Immature natural killer cell (primary cell): ENCODE measurements at regions not wholly inside any gene's neighbourhood (a gene's known extent, or its start where the extent isn't known, plus 50 kb on each side); places are given as distances from the start of the nearest gene placed in this dataset.
A peak's percentile ranks its signal among the peaks of the same experiment; 100 is the strongest.

Experiments
- DNase-seq, 3 donors: peaks; one replicate each; pipeline ENCODE4 v3.0.0; 2022; ENCODE audit warnings: mixed read lengths in 1 of 3
- H3K27ac Mint-ChIP-seq, 6 donors: one replicate each; pipeline ENCODE4 v1.8.0; 2020; ENCODE audit warnings: mixed read lengths in 6 of 6, mild to moderate bottlenecking in 5 of 6, inconsistent platforms in 4 of 6, moderate library complexity in 3 of 6
- H3K27me3 Mint-ChIP-seq, 3 donors: one replicate each; pipeline ENCODE4 v1.8.0; 2020 to 2021; ENCODE audit warnings: low read depth in 3 of 3, mild to moderate bottlenecking in 3 of 3, mixed read lengths in 3 of 3, moderate library complexity in 3 of 3, inconsistent platforms in 1 of 3
- H3K36me3 Mint-ChIP-seq, 3 donors: one replicate each; pipeline ENCODE4 v1.8.0; 2020; ENCODE audit warnings: mixed read lengths in 3 of 3, inconsistent platforms in 2 of 3, mild to moderate bottlenecking in 2 of 3
- H3K4me1 Mint-ChIP-seq, 2 donors: one replicate each; pipeline ENCODE4 v1.8.0; 2020; ENCODE audit warnings: inconsistent platforms in 2 of 2, mild to moderate bottlenecking in 2 of 2, mixed read lengths in 2 of 2, moderate library complexity in 1 of 2
- H3K4me3 Mint-ChIP-seq, 5 donors: one replicate each; pipeline ENCODE4 v1.8.0; 2020; ENCODE audit warnings: mild to moderate bottlenecking in 5 of 5, mixed read lengths in 5 of 5, inconsistent platforms in 3 of 5, moderate library complexity in 3 of 5
- H3K9me3 Mint-ChIP-seq, 6 donors: one replicate each; pipeline ENCODE4 v1.8.0; 2020; ENCODE audit warnings: mild to moderate bottlenecking in 6 of 6, mixed read lengths in 6 of 6, inconsistent platforms in 4 of 6, moderate library complexity in 3 of 6

GRCh38 chr20:62551407-62552323, 75.9 kb upstream of the GATA5 start:
- Mint-ChIP-seq H3K36me3 (no peaks in the 10 kb centered on the region), H3K4me1 (peaks cover 15 to 20% of the 10 kb centered on the region in 2 donors), H3K27ac (no peak overlapping the region), H3K9me3 (no peaks in the 10 kb centered on the region), H3K27me3 (peaks cover 7 to 20% (median 10%) of the 10 kb centered on the region in 3 donors), H3K4me3 (peak overlapping the region; percentile 18 to 61 (median 42))
- no peak for DNase-seq

DNA sequence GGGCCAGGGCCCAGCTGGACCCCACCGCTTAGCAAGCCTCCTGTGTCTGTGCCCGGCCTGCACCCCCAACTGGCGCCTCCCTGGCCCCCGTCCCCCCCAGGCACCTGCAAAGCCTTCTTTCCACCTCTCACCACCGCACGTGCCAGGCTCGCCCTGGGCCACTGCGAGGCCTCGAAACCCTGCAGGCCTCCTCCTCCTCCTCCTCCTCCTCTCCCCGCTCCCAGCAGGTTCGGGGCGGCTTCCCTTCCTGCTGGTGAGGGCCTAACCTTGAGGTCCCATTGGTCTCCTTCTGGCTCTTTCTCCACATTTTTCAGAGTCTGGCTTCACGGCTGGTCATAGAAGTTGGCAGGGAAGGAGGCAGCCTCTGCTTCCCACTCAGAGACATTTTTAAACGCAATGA, 76.8 kb upstream of the GATA5 start:
- H3K4me1 Mint-ChIP-seq = peaks cover 15 to 17% of the 10 kb centered on the region in 2 donors
- no peaks in the 10 kb centered on the region for H3K9me3 Mint-ChIP-seq
- no peak overlapping the region for H3K27ac Mint-ChIP-seq
- H3K27me3 Mint-ChIP-seq = peaks cover 7 to 20% (median 10%) of the 10 kb centered on the region in 3 donors
- no peak for DNase-seq
- H3K36me3 Mint-ChIP-seq = no peaks in the 10 kb centered on the region
- peak overlapping the region; percentile 26 to 68 (median 52) for H3K4me3 Mint-ChIP-seq

GRCh38 chr20:62553136-62553837, 77.5 kb upstream of the GATA5 start:
- Mint-ChIP-seq H3K27ac (no peak overlapping the region), H3K27me3 (peaks cover 6 to 18% (median 9%) of the 10 kb centered on the region in 3 donors), H3K4me1 (peaks cover 11 to 15% of the 10 kb centered on the region in 2 donors), H3K4me3 (no peak overlapping the region), H3K36me3 (no peaks in the 10 kb centered on the region), H3K9me3 (no peaks in the 10 kb centered on the region)
- no peak for DNase-seq

DNA sequence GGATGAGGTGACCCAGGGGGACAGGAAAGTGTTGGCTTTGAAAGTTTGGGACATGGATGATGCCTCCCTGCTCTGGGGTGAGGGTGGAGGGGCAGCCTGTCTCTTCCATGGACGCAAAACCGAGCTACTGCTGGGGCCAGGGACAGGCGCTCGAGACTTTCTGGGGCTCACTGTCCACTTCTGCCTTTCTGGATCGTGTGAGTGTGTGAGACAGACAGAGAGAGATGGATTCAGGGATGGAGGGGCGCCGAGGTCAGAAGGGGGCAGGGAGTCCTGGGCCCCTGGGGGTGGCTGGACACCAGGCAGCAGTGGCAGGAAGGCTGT, 78.0 kb upstream of the GATA5 start:
- Mint-ChIP-seq H3K4me3 (no peak overlapping the region), H3K4me1 (peaks cover 6 to 9% of the 10 kb centered on the region in 2 donors), H3K9me3 (no peaks in the 10 kb centered on the region), H3K27me3 (peaks cover 4 to 17% (median 9%) of the 10 kb centered on the region in 3 donors), H3K36me3 (no peaks in the 10 kb centered on the region), H3K27ac (no peak overlapping the region)
- no peak for DNase-seq

- H3K36me3 Mint-ChIP-seq = no peaks in the 10 kb centered on the region
- DNase-seq = no peak
- H3K27me3 Mint-ChIP-seq = peaks cover 4 to 14% (median 9%) of the 10 kb centered on the region in 3 donors
- peaks cover 4% of the 10 kb centered on the region in 2 donors for H3K4me1 Mint-ChIP-seq
- no peaks in the 10 kb centered on the region for H3K9me3 Mint-ChIP-seq
- no peak overlapping the region for H3K27ac Mint-ChIP-seq
- H3K4me3 Mint-ChIP-seq = no peak overlapping the region
Measured at GRCh38 chr20:62554214-62554897, 78.6 kb upstream of the GATA5 start.

GRCh38 chr20:62554898-62555641, 79.3 kb upstream of the GATA5 start:
- Mint-ChIP-seq H3K9me3 (no peaks in the 10 kb centered on the region), H3K27ac (no peak overlapping the region), H3K4me3 (no peak overlapping the region), H3K27me3 (peaks cover 4 to 10% (median 9%) of the 10 kb centered on the region in 3 donors), H3K4me1 (peaks cover 4% of the 10 kb centered on the region in 2 donors), H3K36me3 (no peaks in the 10 kb centered on the region)
- DNase-seq = no peak

DNA sequence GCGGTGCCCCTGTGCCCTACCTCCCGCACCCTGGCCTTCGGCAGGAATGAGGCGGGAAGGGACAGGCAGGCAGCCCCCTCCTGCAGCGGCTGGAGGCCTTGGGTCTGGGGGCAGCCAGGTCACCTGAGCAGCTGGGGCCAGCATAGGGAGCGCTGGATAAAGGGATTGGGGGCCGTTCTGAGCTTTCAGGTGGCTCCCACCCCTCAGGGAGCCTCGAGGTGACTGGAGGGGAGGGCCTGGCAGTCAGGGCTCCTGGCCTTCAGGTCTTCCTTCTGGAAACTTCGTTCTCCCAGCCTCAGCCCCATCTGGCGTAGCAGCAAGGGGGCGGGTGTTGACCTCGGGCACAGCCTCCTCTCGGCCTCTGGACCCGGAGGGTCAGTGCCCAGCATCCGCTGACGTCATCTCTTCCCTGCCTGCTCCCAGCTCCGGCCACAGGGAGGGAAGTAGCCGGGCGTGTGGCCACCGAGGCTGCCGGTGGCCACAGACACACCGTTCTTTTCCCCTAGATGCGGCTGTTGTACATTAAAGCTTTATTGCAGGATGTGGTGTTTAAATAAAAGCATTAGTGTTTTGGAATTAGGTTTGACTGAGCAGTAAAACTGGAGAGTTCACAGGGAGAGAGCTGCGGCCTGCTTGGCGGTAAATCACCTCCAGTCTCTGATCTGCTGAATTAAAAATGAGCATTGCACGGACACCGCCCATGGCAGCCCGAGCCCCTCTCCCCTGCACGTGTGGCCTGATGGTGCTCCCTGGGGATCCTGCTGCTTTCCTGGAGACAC, 80.0 kb upstream of the GATA5 start:
- H3K4me1 Mint-ChIP-seq = no peaks in the 10 kb centered on the region

GRCh38 chr20:62557462-62557861, 81.7 kb upstream of the GATA5 start:
- Mint-ChIP-seq H3K27me3 (peaks cover 2 to 5% (median 5%) of the 10 kb centered on the region in 3 donors), H3K36me3 (no peaks in the 10 kb centered on the region), H3K27ac (no peak overlapping the region), H3K4me3 (no peak overlapping the region), H3K9me3 (no peaks in the 10 kb centered on the region), H3K4me1 (peaks cover 5 to 7% of the 10 kb centered on the region in 2 donors)
- DNase-seq = no peak

More for the DNA sequence above, 80.0 kb upstream of the GATA5 start:
- no peak overlapping the region for H3K4me3 Mint-ChIP-seq
- H3K27me3 Mint-ChIP-seq = peaks cover 2 to 5% (median 5%) of the 10 kb centered on the region in 3 donors
- H3K9me3 Mint-ChIP-seq = no peaks in the 10 kb centered on the region
- DNase-seq = no peak
- no peak overlapping the region for H3K27ac Mint-ChIP-seq
- H3K36me3 Mint-ChIP-seq = no peaks in the 10 kb centered on the region

GRCh38 chr20:62557999-62558408, 82.2 kb upstream of the GATA5 start:
- DNase-seq = no peak
- H3K27me3 Mint-ChIP-seq = peaks cover 1 to 2% (median 2%) of the 10 kb centered on the region in 3 donors
- H3K4me3 Mint-ChIP-seq = no peak overlapping the region
- peaks cover 5 to 7% of the 10 kb centered on the region in 2 donors for H3K4me1 Mint-ChIP-seq
- no peak overlapping the region for H3K27ac Mint-ChIP-seq
- no peaks in the 10 kb centered on the region for H3K9me3 Mint-ChIP-seq
- H3K36me3 Mint-ChIP-seq = no peaks in the 10 kb centered on the region

DNA sequence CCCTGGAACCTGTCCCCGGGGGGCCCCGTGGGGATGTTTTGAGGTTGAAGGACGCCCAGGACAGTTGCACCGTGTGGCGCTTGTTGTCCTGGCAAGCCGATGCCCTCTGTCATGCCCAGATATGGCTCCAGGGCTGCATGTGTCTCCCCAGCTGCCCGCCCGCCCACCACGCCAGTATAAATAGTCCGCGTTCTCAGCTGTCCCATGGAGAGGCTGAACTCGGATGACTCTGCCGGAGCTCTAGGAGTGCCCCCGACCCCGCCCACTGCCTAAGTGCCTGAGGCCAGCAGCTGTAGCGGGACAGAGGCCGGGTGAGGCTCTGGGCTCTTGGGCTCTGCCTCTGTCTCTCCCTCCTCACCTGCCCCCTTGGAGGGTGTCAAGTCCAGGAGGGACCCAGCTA, 83.0 kb upstream of the GATA5 start:
- H3K27ac Mint-ChIP-seq = no peak overlapping the region
- H3K4me3 Mint-ChIP-seq = no peak overlapping the region
- peaks cover 0 to 3% (median 2%) of the 10 kb centered on the region in 3 donors for H3K27me3 Mint-ChIP-seq
- no peaks in the 10 kb centered on the region for H3K36me3 Mint-ChIP-seq
- DNase-seq = no peak
- no peaks in the 10 kb centered on the region for H3K9me3 Mint-ChIP-seq
- peaks cover 5 to 7% of the 10 kb centered on the region in 2 donors for H3K4me1 Mint-ChIP-seq

DNA sequence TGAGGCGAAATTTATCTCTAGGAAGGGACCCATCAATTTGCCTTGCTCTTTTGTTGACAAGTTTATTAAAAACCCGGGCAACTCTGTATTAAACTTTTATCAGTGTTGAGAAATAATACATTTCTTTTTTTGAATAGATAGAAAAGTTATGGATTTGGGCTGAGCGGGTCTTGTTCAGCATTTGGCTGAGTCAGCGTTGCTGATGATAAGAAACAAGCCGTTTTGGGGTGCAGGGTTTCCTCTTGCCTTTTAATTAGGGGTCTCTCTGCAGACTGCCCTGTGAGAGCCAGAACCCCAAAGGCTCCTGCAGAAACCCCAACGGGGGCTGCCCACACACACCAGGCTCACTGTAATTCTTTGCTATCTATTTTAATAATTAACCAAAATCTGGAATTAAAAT, 82.1 kb upstream of the SLCO4A1 start:
- peaks cover 5 to 7% of the 10 kb centered on the region in 2 donors for H3K4me1 Mint-ChIP-seq
- H3K9me3 Mint-ChIP-seq = no peaks in the 10 kb centered on the region
- H3K36me3 Mint-ChIP-seq = no peaks in the 10 kb centered on the region
- H3K27me3 Mint-ChIP-seq = peaks cover 0 to 2% (median 2%) of the 10 kb centered on the region in 3 donors
- no peak overlapping the region for H3K4me3 Mint-ChIP-seq
- no peak for DNase-seq
- no peak overlapping the region for H3K27ac Mint-ChIP-seq

- Mint-ChIP-seq H3K4me1 (peaks cover 5 to 7% of the 10 kb centered on the region in 2 donors), H3K27me3 (peaks cover 0 to 2% (median 2%) of the 10 kb centered on the region in 3 donors), H3K27ac (peak overlapping the region in 1 of 6 donors; percentile 44), H3K4me3 (peak overlapping the region; percentile 36 to 75 (median 64)), H3K36me3 (no peaks in the 10 kb centered on the region), H3K9me3 (no peaks in the 10 kb centered on the region)
- no peak for DNase-seq
Measured at GRCh38 chr20:62561182-62561581, 81.1 kb upstream of the SLCO4A1 start.

GRCh38 chr20:62561948-62562347, 80.4 kb upstream of the SLCO4A1 start:
- peaks cover 5 to 7% of the 10 kb centered on the region in 2 donors for H3K4me1 Mint-ChIP-seq

More at GRCh38 chr20:62561948-62562347, 80.4 kb upstream of the SLCO4A1 start:
- no peak for DNase-seq
- peaks cover 0 to 2% (median 2%) of the 10 kb centered on the region in 3 donors for H3K27me3 Mint-ChIP-seq
- H3K27ac Mint-ChIP-seq = peak overlapping the region in 1 of 6 donors; percentile 44
- no peak overlapping the region for H3K4me3 Mint-ChIP-seq
- no peaks in the 10 kb centered on the region for H3K36me3 Mint-ChIP-seq
- no peaks in the 10 kb centered on the region for H3K9me3 Mint-ChIP-seq
